Loucy (cell line): ENCODE measurements at regions not wholly inside any gene's neighbourhood (a gene's known extent, or its start where the extent isn't known, plus 50 kb on each side); places are given as distances from the start of the nearest gene placed in this dataset.

Experiments
- H2AFZ ChIP-seq: fragments of 200-600 bp; sonication (generic); 2 replicates; pipeline ENCODE4 v1.6.0; 2016; ENCODE audit warnings: antibody characterized with exemption, mild to moderate bottlenecking, low read length, moderate library complexity
- H3F3A ChIP-seq: fragments of 200-600 bp; 2 replicates; pipeline ENCODE4 v1.6.0; 2016; ENCODE audit warnings: antibody characterized with exemption, low read depth, mild to moderate bottlenecking
- H3K27me3 ChIP-seq: fragments of 200-600 bp; sonication (generic); 2 replicates; pipeline ENCODE4 v1.6.1; 2014; ENCODE audit warnings: low read length, mild to moderate bottlenecking; ENCODE audit not compliant: insufficient read depth, poor library complexity, severe bottlenecking
- H3K36me3 ChIP-seq: fragments of 200-600 bp; sonication (generic); 2 replicates; pipeline ENCODE4 v1.6.1; 2016; ENCODE audit warnings: low read length; ENCODE audit not compliant: insufficient read depth
- H3K4me1 ChIP-seq: fragments of 200-600 bp; sonication (generic); 2 replicates; pipeline ENCODE4 v1.5.1; 2014; ENCODE audit warnings: low read length, mild to moderate bottlenecking; ENCODE audit not compliant: insufficient read depth, poor library complexity, severe bottlenecking
- H3K4me2 ChIP-seq: fragments of 200-600 bp; sonication (generic); 2 replicates; pipeline ENCODE4 v1.6.0; 2014; ENCODE audit warnings: antibody characterized with exemption, low read length, low read depth, mild to moderate bottlenecking; ENCODE audit not compliant: poor library complexity, severe bottlenecking
- H3K4me3 ChIP-seq: fragments of 200-600 bp; sonication (generic); 2 replicates; pipeline ENCODE4 v1.5.1; 2014; ENCODE audit warnings: low read length, mild to moderate bottlenecking, mixed read lengths; ENCODE audit not compliant: poor library complexity, severe bottlenecking
- H3K79me2 ChIP-seq: fragments of 200-600 bp; sonication (generic); 2 replicates; pipeline ENCODE4 v1.6.1; 2014; ENCODE audit warnings: low read length; ENCODE audit not compliant: insufficient read depth
- H3K9ac ChIP-seq: fragments of 200-600 bp; sonication (generic); 2 replicates; pipeline ENCODE4 v1.6.0; 2014; ENCODE audit warnings: mild to moderate bottlenecking, low read depth, low read length, moderate library complexity; ENCODE audit not compliant: poor library complexity, severe bottlenecking
- H3K9me2 ChIP-seq: fragments of 200-600 bp; sonication (generic); replicated peaks from 2 replicates; pipeline ENCODE4 v1.6.1; 2016; ENCODE audit warnings: low read depth, low read length, mixed read lengths
- H3K9me3 ChIP-seq: fragments of 200-600 bp; sonication (generic); 2 replicates; pipeline ENCODE4 v1.6.1; 2014; ENCODE audit warnings: mild to moderate bottlenecking, antibody characterized with exemption, low read length, low read depth; ENCODE audit not compliant: insufficient read depth
- H4K20me1 ChIP-seq: fragments of 200-600 bp; sonication (generic); 2 replicates; pipeline ENCODE4 v1.6.0; 2014; ENCODE audit warnings: antibody characterized with exemption, low read length, mild to moderate bottlenecking; ENCODE audit not compliant: insufficient read depth, poor library complexity, severe bottlenecking
- CTCF ChIP-seq: fragments of 200-600 bp; sonication (generic); conservative IDR thresholded peaks from 2 replicates; pipeline ENCODE4 v1.5.1; 2014; ENCODE audit warnings: mild to moderate bottlenecking, antibody characterized with exemption, low read length
- EZH2phosphoT487 ChIP-seq: fragments of 200-600 bp; IDR thresholded peaks from 2 replicates; pipeline ENCODE4 v1.6.1; 2018; ENCODE audit warnings: antibody characterized with exemption, mild to moderate bottlenecking, moderate library complexity, borderline replicate concordance

- Histone ChIP-seq H3K9me2 (no peaks in the 10 kb centered on the region), H3K9me3 (peaks cover 6% of the 10 kb centered on the region; the same call in 1 of the 2 replicates), H3F3A (no peaks in the 10 kb centered on the region), H4K20me1 (no peaks in the 10 kb centered on the region), H3K4me2 (no peak overlapping the region), H2AFZ (no peak overlapping the region), H3K4me1 (no peaks in the 10 kb centered on the region), H3K27me3 (no peaks in the 10 kb centered on the region), H3K9ac (no peak overlapping the region), H3K79me2 (no peaks in the 10 kb centered on the region), H3K4me3 (no peak overlapping the region), H3K36me3 (no peaks in the 10 kb centered on the region)
- TF ChIP-seq CTCF (no peak), EZH2phosphoT487 (no peak)
Measured at GRCh38 chr16:59993101-59993500, 1259.0 kb upstream of the GOT2 start.

- no peaks in the 10 kb centered on the region for H4K20me1 ChIP-seq
- no peaks in the 10 kb centered on the region for H3K4me1 ChIP-seq
- no peak overlapping the region for H3K9ac ChIP-seq
- no peaks in the 10 kb centered on the region for H3K9me2 ChIP-seq
- TF ChIP-seq EZH2phosphoT487 = no peak
- TF ChIP-seq CTCF = no peak
- H3K9me3 ChIP-seq = peaks cover 6% of the 10 kb centered on the region; the same call in 1 of the 2 replicates
- no peak overlapping the region for H2AFZ ChIP-seq
- no peaks in the 10 kb centered on the region for H3K27me3 ChIP-seq
- H3K4me2 ChIP-seq = no peak overlapping the region
- no peaks in the 10 kb centered on the region for H3K36me3 ChIP-seq
- H3K79me2 ChIP-seq = no peaks in the 10 kb centered on the region
- H3F3A ChIP-seq = no peaks in the 10 kb centered on the region
- no peak overlapping the region for H3K4me3 ChIP-seq
Measured at GRCh38 chr16:59991171-59991570, 1257.1 kb upstream of the GOT2 start.

- Histone ChIP-seq H3K79me2 (no peaks in the 10 kb centered on the region), H3K4me2 (no peak overlapping the region)
Measured at GRCh38 chr16:59988591-59988990, 1254.5 kb upstream of the GOT2 start.

More at GRCh38 chr16:59988591-59988990, 1254.5 kb upstream of the GOT2 start:
- Histone ChIP-seq H3K4me1 (no peaks in the 10 kb centered on the region), H3K27me3 (no peaks in the 10 kb centered on the region), H3K9me2 (no peaks in the 10 kb centered on the region), H3K9ac (no peak overlapping the region), H2AFZ (no peak overlapping the region), H3K9me3 (no peaks in the 10 kb centered on the region), H4K20me1 (no peaks in the 10 kb centered on the region), H3K36me3 (no peaks in the 10 kb centered on the region), H3F3A (no peaks in the 10 kb centered on the region), H3K4me3 (no peak overlapping the region)
- TF ChIP-seq EZH2phosphoT487 = no peak
- no peak for TF ChIP-seq CTCF
